Activated CD8-positive, alpha-beta T cell treated with anti-CD3 and anti-CD28 coated beads, Interleukin-2, amount 10 ng/mL, durations not matched to agents 7 days and 5 days (primary cell): ENCODE measurements at regions not wholly inside any gene's neighbourhood (a gene's known extent, or its start where the extent isn't known, plus 50 kb on each side); places are given as distances from the start of the nearest gene placed in this dataset.
"Not testable (repeated sequence)": the region's sequence is repeated elsewhere in the genome, so short reads cannot be mapped to it uniquely, and the experiment has no call there.

Source experiments
- ATAC-seq: fragments of 150-1000 bp; cut with Tn5 transposase; one replicate; pipeline ENCODE4 v1.10.0; 2021; ENCODE audit warnings: moderate library complexity
- CTCF ChIA-PET: fragments of 350-600 bp; sonication (Branson Sonifier 250); formaldehyde crosslinking; loops from one replicate; lab custom pipeline; 2021; ENCODE audit warnings: antibody characterized with exemption; lab: Charles Lee
- POLR2A ChIA-PET: fragments of 350-600 bp; sonication (Branson Sonifier 250); formaldehyde crosslinking; loops from one replicate; lab custom pipeline; 2021; ENCODE audit warnings: antibody characterized with exemption; lab: Charles Lee
- DNase-seq: peaks from one replicate; pipeline ENCODE4 v3.0.0-alpha.2; 2020
- H3K27ac Mint-ChIP-seq: one replicate; pipeline ENCODE4 v1.8.0; 2021; ENCODE audit warnings: mild to moderate bottlenecking, mixed read lengths
- H3K27me3 Mint-ChIP-seq: one replicate; pipeline ENCODE4 v1.8.0; 2021; ENCODE audit warnings: low read depth, mixed read lengths
- H3K36me3 Mint-ChIP-seq: one replicate; pipeline ENCODE4 v1.8.0; 2021; ENCODE audit warnings: low read depth, mixed read lengths
- H3K4me1 Mint-ChIP-seq: one replicate; pipeline ENCODE4 v1.8.0; 2021; ENCODE audit warnings: low read depth, mixed read lengths
- H3K4me3 Mint-ChIP-seq: one replicate; pipeline ENCODE4 v1.8.0; 2021; ENCODE audit warnings: mild to moderate bottlenecking, mixed read lengths
- H3K9me3 Mint-ChIP-seq: one replicate; pipeline ENCODE4 v1.8.0; 2022; ENCODE audit warnings: mixed read lengths; ENCODE audit not compliant: insufficient read depth

- DNase-seq (no peak), ATAC-seq (no peak)
- ChIA-PET POLR2A (no interaction called here), CTCF (no interaction called here)
- Mint-ChIP-seq H3K36me3 (no peaks in the 10 kb centered on the region), H3K27me3 (no peaks in the 10 kb centered on the region), H3K4me1 (no peaks in the 10 kb centered on the region), H3K9me3 (peaks cover 21% of the 10 kb centered on the region), H3K27ac (no peak overlapping the region), H3K4me3 (no peak overlapping the region)
Observed at GRCh38 chr13:88761145-88761544, 1090.0 kb downstream of the SLITRK5 start.

GRCh38 chr13:88764103-88764502 is 1092.9 kb downstream of the SLITRK5 start:
- H3K27ac Mint-ChIP-seq: no peak overlapping the region
- H3K9me3 Mint-ChIP-seq: peaks cover 13% of the 10 kb centered on the region
- no peak overlapping the region for H3K4me3 Mint-ChIP-seq
- no peaks in the 10 kb centered on the region for H3K27me3 Mint-ChIP-seq
- ChIA-PET CTCF (no interaction called here), POLR2A (no interaction called here)
- H3K36me3 Mint-ChIP-seq: no peaks in the 10 kb centered on the region
- no peak for DNase-seq
- ATAC-seq: no peak
- no peaks in the 10 kb centered on the region for H3K4me1 Mint-ChIP-seq

- DNase-seq (no peak), ATAC-seq (no peak)
- Mint-ChIP-seq H3K9me3 (peaks cover 11% of the 10 kb centered on the region), H3K27me3 (no peaks in the 10 kb centered on the region), H3K27ac (no peak overlapping the region), H3K4me1 (no peaks in the 10 kb centered on the region), H3K36me3 (no peaks in the 10 kb centered on the region), H3K4me3 (no peak overlapping the region)
- POLR2A ChIA-PET: no interaction called here
- CTCF ChIA-PET: no interaction called here
Observed at GRCh38 chr13:88800505-88800904, 1129.3 kb downstream of the SLITRK5 start.

- POLR2A ChIA-PET: no interaction called here
- Mint-ChIP-seq H3K27ac (no peak overlapping the region), H3K27me3 (no peaks in the 10 kb centered on the region), H3K9me3 (peaks cover 11% of the 10 kb centered on the region), H3K4me3 (no peak overlapping the region), H3K4me1 (no peaks in the 10 kb centered on the region), H3K36me3 (no peaks in the 10 kb centered on the region)
- CTCF ChIA-PET: no interaction called here
- ATAC-seq (no peak), DNase-seq (no peak)
Observed at GRCh38 chr13:88801361-88801760, 1130.2 kb downstream of the SLITRK5 start.

- Mint-ChIP-seq H3K27me3 (no peaks in the 10 kb centered on the region), H3K4me1 (no peaks in the 10 kb centered on the region), H3K27ac (no peak overlapping the region), H3K9me3 (peaks cover 11% of the 10 kb centered on the region), H3K36me3 (no peaks in the 10 kb centered on the region), H3K4me3 (no peak overlapping the region)
- no peak for ATAC-seq
- ChIA-PET CTCF (no interaction called here), POLR2A (no interaction called here)
- no peak for DNase-seq
Observed at GRCh38 chr13:88802886-88803285, 1131.7 kb downstream of the SLITRK5 start.

- Mint-ChIP-seq H3K9me3 (no peaks in the 10 kb centered on the region), H3K4me3 (no peak overlapping the region), H3K36me3 (no peaks in the 10 kb centered on the region), H3K27ac (no peak overlapping the region), H3K4me1 (no peaks in the 10 kb centered on the region), H3K27me3 (no peaks in the 10 kb centered on the region)
- POLR2A ChIA-PET: no interaction called here
- DNase-seq (no peak), ATAC-seq (no peak)
- CTCF ChIA-PET: no interaction called here
Observed at GRCh38 chr13:88806438-88806837, 1135.3 kb downstream of the SLITRK5 start.

- no peak for ATAC-seq
- Mint-ChIP-seq H3K4me1 (no peaks in the 10 kb centered on the region), H3K27me3 (no peaks in the 10 kb centered on the region), H3K27ac (no peak overlapping the region), H3K4me3 (no peak overlapping the region), H3K36me3 (no peaks in the 10 kb centered on the region), H3K9me3 (peaks cover 9% of the 10 kb centered on the region)
- ChIA-PET CTCF (no interaction called here), POLR2A (no interaction called here)
- no peak for DNase-seq
Observed at GRCh38 chr13:88817560-88817959, 1146.4 kb downstream of the SLITRK5 start.

GRCh38 chr13:88823114-88823513 is 1151.9 kb downstream of the SLITRK5 start:
- H3K27me3 Mint-ChIP-seq: no peaks in the 10 kb centered on the region
- CTCF ChIA-PET: no interaction called here
- no peak for DNase-seq

GRCh38 chr13:88824218-88824617 is 1153.0 kb downstream of the SLITRK5 start:
- ChIA-PET CTCF (no interaction called here), POLR2A (no interaction called here)
- no peak overlapping the region for H3K4me3 Mint-ChIP-seq
- DNase-seq (no peak), ATAC-seq (no peak)
- H3K9me3 Mint-ChIP-seq: peaks cover 12% of the 10 kb centered on the region
- no peak overlapping the region for H3K27ac Mint-ChIP-seq
- no peaks in the 10 kb centered on the region for H3K36me3 Mint-ChIP-seq
- no peaks in the 10 kb centered on the region for H3K4me1 Mint-ChIP-seq
- H3K27me3 Mint-ChIP-seq: no peaks in the 10 kb centered on the region

More at GRCh38 chr13:88823114-88823513, 1151.9 kb downstream of the SLITRK5 start:
- POLR2A ChIA-PET: no interaction called here
- Mint-ChIP-seq H3K36me3 (no peaks in the 10 kb centered on the region), H3K4me1 (no peaks in the 10 kb centered on the region), H3K27ac (no peak overlapping the region), H3K9me3 (peaks cover 12% of the 10 kb centered on the region), H3K4me3 (no peak overlapping the region)
- no peak for ATAC-seq

GRCh38 chr13:88840085-88840484 is 1168.9 kb downstream of the SLITRK5 start:
- CTCF ChIA-PET: no interaction called here
- Mint-ChIP-seq H3K9me3 (peaks cover 10% of the 10 kb centered on the region), H3K36me3 (no peaks in the 10 kb centered on the region)

GRCh38 chr13:88852293-88852692 is 1181.1 kb downstream of the SLITRK5 start:
- peaks cover 14% of the 10 kb centered on the region for H3K9me3 Mint-ChIP-seq
- H3K27ac Mint-ChIP-seq, H3K4me3 Mint-ChIP-seq, ATAC-seq, H3K4me1 Mint-ChIP-seq, H3K27me3 Mint-ChIP-seq, H3K36me3 Mint-ChIP-seq, CTCF ChIA-PET, DNase-seq, POLR2A ChIA-PET: not testable (repeated sequence)

More at GRCh38 chr13:88840085-88840484, 1168.9 kb downstream of the SLITRK5 start:
- DNase-seq (no peak), ATAC-seq (no peak)
- Mint-ChIP-seq H3K4me1 (no peaks in the 10 kb centered on the region), H3K27ac (no peak overlapping the region), H3K4me3 (no peak overlapping the region), H3K27me3 (no peaks in the 10 kb centered on the region)
- POLR2A ChIA-PET: no interaction called here

GRCh38 chr13:88857256-88857655 is 1186.1 kb downstream of the SLITRK5 start:
- no peak overlapping the region for H3K27ac Mint-ChIP-seq
- H3K9me3 Mint-ChIP-seq: peaks cover 10% of the 10 kb centered on the region
- no peaks in the 10 kb centered on the region for H3K36me3 Mint-ChIP-seq
- POLR2A ChIA-PET: no interaction called here
- no peaks in the 10 kb centered on the region for H3K27me3 Mint-ChIP-seq
- no peaks in the 10 kb centered on the region for H3K4me1 Mint-ChIP-seq
- no peak for ATAC-seq
- no peak for DNase-seq
- no peak overlapping the region for H3K4me3 Mint-ChIP-seq
- CTCF ChIA-PET: no interaction called here

GRCh38 chr13:88862095-88862620 is 1191.0 kb downstream of the SLITRK5 start:
- H3K4me1 Mint-ChIP-seq: no peaks in the 10 kb centered on the region
- no peaks in the 10 kb centered on the region for H3K27me3 Mint-ChIP-seq
- H3K36me3 Mint-ChIP-seq: no peaks in the 10 kb centered on the region
- ChIA-PET POLR2A (no interaction called here), CTCF (no interaction called here)
- no peak overlapping the region for H3K4me3 Mint-ChIP-seq
- H3K27ac Mint-ChIP-seq: no peak overlapping the region
- peaks cover 1% of the 10 kb centered on the region for H3K9me3 Mint-ChIP-seq
- ATAC-seq (no peak), DNase-seq (no peak)
